HFF-Myc (cell line): ENCODE measurements at regions not wholly inside any gene's neighbourhood (a gene's known extent, or its start where the extent isn't known, plus 50 kb on each side); places are given as distances from the start of the nearest gene placed in this dataset.

Source experiments
- DNase-seq: peaks from one replicate; pipeline ENCODE4 v3.0.0-alpha.2; 2011; ENCODE audit warnings: low read depth; ENCODE audit errors: extremely low read depth
- H3K4me3 ChIP-seq: replicated peaks from 2 replicates; pipeline ENCODE4 v1.5.1; 2011; ENCODE audit warnings: low read depth, mild to moderate bottlenecking, control low read depth, low read length
- TF ChIP-seq, protein P1 (sequence below): IDR thresholded peaks from 2 replicates; pipeline ENCODE4 v1.5.1; 2012; ENCODE audit warnings: mild to moderate bottlenecking, low read depth, low read length, control low read depth; ENCODE audit errors: missing control alignments

DNA sequence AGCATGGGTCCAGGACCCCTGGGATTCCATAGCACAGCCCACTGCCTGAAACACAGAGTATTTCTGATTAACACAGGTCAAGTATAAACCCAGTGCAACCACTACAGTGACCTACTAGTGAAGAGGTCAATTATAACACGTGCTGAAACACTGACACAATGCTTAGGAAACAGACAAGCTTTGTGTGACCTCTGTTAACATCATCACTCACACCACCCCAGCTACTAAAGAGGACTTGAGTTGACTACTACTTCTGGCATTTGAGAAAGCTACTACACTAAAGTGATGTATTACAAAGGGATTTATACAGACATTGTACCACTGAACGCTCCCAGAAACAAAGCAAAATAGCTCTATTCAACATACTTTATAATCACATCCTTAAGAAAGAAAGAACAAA, 1935.9 kb upstream of the PCDH20 start:
- TF ChIP-seq, protein P1, sequence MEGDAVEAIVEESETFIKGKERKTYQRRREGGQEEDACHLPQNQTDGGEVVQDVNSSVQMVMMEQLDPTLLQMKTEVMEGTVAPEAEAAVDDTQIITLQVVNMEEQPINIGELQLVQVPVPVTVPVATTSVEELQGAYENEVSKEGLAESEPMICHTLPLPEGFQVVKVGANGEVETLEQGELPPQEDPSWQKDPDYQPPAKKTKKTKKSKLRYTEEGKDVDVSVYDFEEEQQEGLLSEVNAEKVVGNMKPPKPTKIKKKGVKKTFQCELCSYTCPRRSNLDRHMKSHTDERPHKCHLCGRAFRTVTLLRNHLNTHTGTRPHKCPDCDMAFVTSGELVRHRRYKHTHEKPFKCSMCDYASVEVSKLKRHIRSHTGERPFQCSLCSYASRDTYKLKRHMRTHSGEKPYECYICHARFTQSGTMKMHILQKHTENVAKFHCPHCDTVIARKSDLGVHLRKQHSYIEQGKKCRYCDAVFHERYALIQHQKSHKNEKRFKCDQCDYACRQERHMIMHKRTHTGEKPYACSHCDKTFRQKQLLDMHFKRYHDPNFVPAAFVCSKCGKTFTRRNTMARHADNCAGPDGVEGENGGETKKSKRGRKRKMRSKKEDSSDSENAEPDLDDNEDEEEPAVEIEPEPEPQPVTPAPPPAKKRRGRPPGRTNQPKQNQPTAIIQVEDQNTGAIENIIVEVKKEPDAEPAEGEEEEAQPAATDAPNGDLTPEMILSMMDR: no peak
- no peak for DNase-seq
- no peak overlapping the region for H3K4me3 ChIP-seq

DNA sequence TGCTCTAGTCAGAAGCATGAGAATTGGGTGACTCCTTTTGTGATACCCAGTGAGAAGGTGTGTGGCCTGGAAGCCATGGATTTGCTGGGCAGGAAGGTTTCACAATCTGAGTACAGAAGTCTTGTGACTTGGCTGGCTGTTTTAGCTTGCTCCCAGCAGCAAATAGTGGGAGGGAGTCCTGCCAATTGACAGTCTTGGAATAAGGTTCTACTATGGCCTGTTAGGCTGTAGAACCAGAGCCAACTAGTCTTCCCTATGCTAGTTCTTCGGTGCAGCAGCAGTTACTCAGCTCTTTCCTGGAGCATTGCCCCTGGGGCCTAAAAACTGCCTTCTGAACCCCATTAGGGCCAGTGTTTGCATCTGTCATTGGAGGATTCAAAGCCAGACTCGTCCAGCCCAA, 1935.4 kb upstream of the PCDH20 start:
- TF ChIP-seq, protein P1: no peak
- no peak for DNase-seq

DNA sequence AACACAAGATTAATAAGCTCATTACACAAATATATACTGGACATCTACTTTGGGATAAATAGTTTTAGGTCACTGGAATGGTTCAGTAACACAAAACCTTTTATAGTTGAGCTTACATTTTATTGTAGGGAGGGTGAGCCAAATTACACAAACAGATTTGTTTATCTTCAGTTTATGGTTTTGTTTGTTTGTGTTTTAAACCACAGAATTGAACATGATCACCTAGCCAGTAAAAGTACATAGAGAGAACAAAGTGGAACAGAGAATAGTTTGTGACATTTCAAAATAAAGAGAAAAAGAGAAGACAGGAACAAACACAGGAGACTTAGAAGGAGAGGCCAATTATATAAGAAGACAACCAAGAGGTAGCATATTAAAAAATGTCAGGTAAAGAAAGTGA, 1930.2 kb upstream of the PCDH20 start:
- no peak for DNase-seq
- TF ChIP-seq, protein P1: no peak
- H3K4me3 ChIP-seq: no peak overlapping the region

More for the DNA sequence above, 1935.4 kb upstream of the PCDH20 start:
- H3K4me3 ChIP-seq: no peak overlapping the region

DNA sequence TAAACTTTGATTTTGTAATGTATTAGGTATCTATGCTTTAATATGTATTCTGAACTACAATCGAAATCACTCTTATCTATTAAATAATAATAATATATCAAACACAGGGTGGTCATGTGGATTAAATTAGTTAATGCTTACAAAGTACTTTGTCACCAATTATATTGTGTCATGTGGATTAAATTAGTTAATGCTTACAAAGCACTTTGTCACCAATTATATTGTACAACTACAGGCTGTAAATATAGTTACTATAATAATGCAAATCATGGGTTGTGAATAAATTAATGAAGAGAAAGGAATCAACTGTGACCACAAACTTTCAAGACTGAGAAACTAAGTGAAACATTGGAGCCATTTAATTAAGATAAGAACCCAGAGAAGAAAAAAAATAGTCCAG, 1929.1 kb upstream of the PCDH20 start:
- DNase-seq: no peak
- no peak overlapping the region for H3K4me3 ChIP-seq
- TF ChIP-seq, protein P1: no peak

DNA sequence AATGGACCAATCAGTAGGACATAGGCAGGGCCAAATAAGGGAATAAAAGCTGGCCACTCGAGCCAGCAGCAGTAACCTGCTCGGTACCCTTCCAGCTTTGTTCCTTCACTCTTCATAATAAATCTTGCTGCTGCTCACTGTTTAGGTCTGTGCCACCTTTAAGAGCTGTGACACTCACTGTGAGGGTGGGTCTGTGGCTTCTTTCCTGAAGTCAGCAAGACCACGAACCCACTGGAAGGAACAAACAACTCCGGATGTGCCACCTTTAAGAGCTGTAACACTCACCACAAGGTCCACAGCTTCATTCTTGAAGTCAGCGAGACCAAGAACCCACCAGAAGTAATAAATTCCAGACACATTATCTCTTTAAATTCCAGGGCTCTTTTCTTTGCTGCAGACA, 1922.3 kb upstream of the PCDH20 start:
- no peak for DNase-seq
- TF ChIP-seq, protein P1: no peak
- H3K4me3 ChIP-seq: no peak overlapping the region

DNA sequence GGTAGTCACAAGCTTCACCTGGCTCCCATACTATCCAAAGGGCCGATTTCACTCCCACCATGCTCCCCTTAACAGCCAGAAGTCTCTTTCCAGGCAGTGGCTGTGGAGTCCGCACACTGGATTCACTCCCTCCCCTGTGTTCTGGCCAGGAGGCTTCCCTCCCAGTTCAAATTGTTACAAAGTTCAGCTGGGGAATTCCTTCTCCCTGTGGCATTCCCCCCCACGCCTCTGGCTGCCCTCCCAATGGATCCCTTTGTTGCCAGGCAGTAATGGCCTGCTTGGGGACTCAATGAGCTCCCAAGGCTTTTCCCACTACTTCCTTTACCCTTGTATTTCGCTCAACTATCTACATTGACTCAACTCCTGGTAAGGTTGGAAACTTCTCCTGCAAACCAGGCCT, 1921.4 kb upstream of the PCDH20 start:
- H3K4me3 ChIP-seq: no peak overlapping the region
- no peak for DNase-seq
- TF ChIP-seq, protein P1: no peak

DNA sequence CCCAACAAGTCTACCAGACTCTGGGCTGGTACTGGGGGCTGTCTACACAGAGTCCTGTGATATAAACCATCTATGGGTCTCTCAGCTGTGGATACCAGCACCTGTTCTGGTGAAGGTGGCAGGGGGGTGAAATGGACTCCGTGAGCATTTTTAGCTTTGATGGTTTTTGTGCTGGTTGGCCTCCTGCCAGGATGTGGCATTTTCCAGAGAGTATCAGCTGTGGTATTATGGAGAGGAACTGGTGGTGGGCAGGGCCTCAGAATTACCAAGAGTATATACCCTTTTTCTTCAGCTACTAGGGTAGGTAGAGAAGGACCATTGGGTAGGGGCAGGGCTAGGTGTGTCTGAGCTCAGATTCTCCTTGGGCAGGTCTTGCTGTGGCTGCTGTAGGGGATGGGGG, 1920.9 kb upstream of the PCDH20 start:
- DNase-seq: no peak
- TF ChIP-seq, protein P1: no peak
- H3K4me3 ChIP-seq: no peak overlapping the region
